IMR-90 (cell line): ENCODE measurements at regions not wholly inside any gene's neighbourhood (a gene's known extent, or its start where the extent isn't known, plus 50 kb on each side); places are given as distances from the start of the nearest gene placed in this dataset.

Source experiments
- ATAC-seq: fragments of 200-7000 bp; cut with Tn5 transposase; 2 replicates; pipeline ENCODE4 v1.9.1; 2020; ENCODE audit warnings: low read depth, mild to moderate bottlenecking, moderate library complexity
- BruUV-seq: library from RNA; stranded (reverse); fragments of 400-500 nt; replicated peaks from 2 replicates; lab custom pipeline; 2021; lab: Mats Ljungman, UMichigan
- CTCF ChIA-PET: fragments of 300-600 bp; formaldehyde crosslinking; extraction: SDS; loops from one replicate; lab custom pipeline; 2021; ENCODE audit warnings: antibody characterized with exemption; lab: Yijun Ruan, JAX
- POLR2A ChIA-PET: fragments of 300-600 bp; sonication (Branson Sonifier 250); formaldehyde crosslinking; loops from one replicate; lab custom pipeline; 2022; ENCODE audit warnings: antibody characterized with exemption; ENCODE audit not compliant: unreplicated experiment; lab: Charles Lee
- DNase-seq: peaks from one replicate; pipeline ENCODE4 v3.0.0; 2013
- H2AFZ ChIP-seq: replicated peaks from 2 replicates; pipeline ENCODE3; 2013; ENCODE audit warnings: low read length, mild to moderate bottlenecking; ENCODE audit not compliant: poor library complexity
- H2AK5ac ChIP-seq: 2 replicates; pipeline ENCODE4 v1.6.1; 2013; ENCODE audit warnings: low read depth, low read length, inconsistent platforms
- H2AK9ac ChIP-seq: replicated peaks from 2 replicates; pipeline ENCODE3; 2013; ENCODE audit warnings: mild to moderate bottlenecking, low read depth, low read length, moderate library complexity; ENCODE audit not compliant: poor library complexity
- H2BK120ac ChIP-seq: 2 replicates; pipeline ENCODE4 v1.6.1; 2013; ENCODE audit warnings: low read depth, low read length, inconsistent platforms
- H2BK15ac ChIP-seq: 3 replicates; pipeline ENCODE4 v1.6.1; 2013; ENCODE audit warnings: low read depth, low read length, inconsistent platforms
- H2BK20ac ChIP-seq: 2 replicates; pipeline ENCODE4 v1.6.1; 2013; ENCODE audit warnings: low read depth, mild to moderate bottlenecking, inconsistent platforms, low read length, moderate library complexity
- H2BK5ac ChIP-seq: 2 replicates; pipeline ENCODE4 v1.6.1; 2013; ENCODE audit warnings: mild to moderate bottlenecking, low read depth, low read length, inconsistent platforms; ENCODE audit not compliant: poor library complexity, severe bottlenecking
- H3K14ac ChIP-seq: replicated peaks from 2 replicates; pipeline ENCODE4 v1.6.1; 2013; ENCODE audit warnings: low read depth, low read length, inconsistent platforms
- H3K18ac ChIP-seq: 2 replicates; pipeline ENCODE4 v1.6.1; 2013; ENCODE audit warnings: low read depth, low read length, control low read depth
- H3K23ac ChIP-seq: 2 replicates; pipeline ENCODE4 v1.6.1; 2013; ENCODE audit warnings: low read depth, low read length, inconsistent platforms
- H3K27ac ChIP-seq: 2 replicates; pipeline ENCODE4 v1.5.1; 2013; ENCODE audit warnings: mild to moderate bottlenecking, control low read depth, low read length; ENCODE audit not compliant: insufficient read depth
- H3K27me3 ChIP-seq: 2 replicates; pipeline ENCODE4 v1.6.1; 2013; ENCODE audit warnings: low read length; ENCODE audit not compliant: control insufficient read depth, insufficient read depth
- H3K36me3 ChIP-seq: 2 replicates; pipeline ENCODE4 v1.6.1; 2013; ENCODE audit warnings: low read length, mixed read lengths; ENCODE audit not compliant: control insufficient read depth, insufficient read depth
- H3K4ac ChIP-seq: 2 replicates; pipeline ENCODE4 v1.6.1; 2013; ENCODE audit warnings: low read depth, low read length, inconsistent platforms
- H3K4me1 ChIP-seq: 2 replicates; pipeline ENCODE4 v1.6.1; 2013; ENCODE audit warnings: low read length, mixed read lengths; ENCODE audit not compliant: control insufficient read depth, insufficient read depth
- H3K4me2 ChIP-seq: 2 replicates; pipeline ENCODE4 v1.6.1; 2013; ENCODE audit warnings: low read depth, mild to moderate bottlenecking, control low read depth, low read length, moderate library complexity
- H3K4me3 ChIP-seq: 2 replicates; pipeline ENCODE4 v1.5.1; 2013; ENCODE audit warnings: low read depth, mild to moderate bottlenecking, control low read depth, low read length, moderate library complexity; ENCODE audit not compliant: insufficient read depth
- H3K56ac ChIP-seq: 2 replicates; pipeline ENCODE4 v1.6.1; 2013; ENCODE audit warnings: low read length, inconsistent platforms; ENCODE audit not compliant: insufficient read depth; ENCODE audit errors: extremely low read depth
- H3K79me1 ChIP-seq, 2 experiments: 2 replicates each; pipeline ENCODE4 v1.6.1; 2013; ENCODE audit warnings: low read length in 2 of 2, inconsistent platforms in 1 of 2, low read depth in 1 of 2
- H3K9ac ChIP-seq: 2 replicates; pipeline ENCODE4 v1.6.1; 2013; ENCODE audit warnings: low read depth, low read length, control low read depth
- H3K9me1 ChIP-seq: 2 replicates; pipeline ENCODE4 v1.6.1; 2013; ENCODE audit warnings: low read length, inconsistent platforms; ENCODE audit not compliant: insufficient read depth
- H3K9me3 ChIP-seq: 2 replicates; pipeline ENCODE4 v1.6.1; 2013; ENCODE audit warnings: low read length; ENCODE audit not compliant: control insufficient read depth, insufficient read depth
- H4K20me1 ChIP-seq: 2 replicates; pipeline ENCODE4 v1.6.1; 2013; ENCODE audit warnings: low read length, inconsistent platforms; ENCODE audit not compliant: insufficient read depth
- H4K5ac ChIP-seq: 2 replicates; pipeline ENCODE4 v1.6.1; 2013; ENCODE audit warnings: mild to moderate bottlenecking, low read depth, low read length, control low read depth
- H4K8ac ChIP-seq, 2 experiments: 2 replicates each; pipeline ENCODE4 v1.6.1; 2013; ENCODE audit warnings: low read depth in 2 of 2, low read length in 2 of 2, control low read depth in 1 of 2, inconsistent platforms in 1 of 2
- H4K91ac ChIP-seq: 2 replicates; pipeline ENCODE4 v1.6.1; 2013; ENCODE audit warnings: low read depth, low read length, inconsistent platforms; ENCODE audit not compliant: insufficient read depth
- BHLHE40 ChIP-seq: fragments of 150-350 bp; IDR thresholded peaks from 2 replicates; pipeline ENCODE4 v1.6.1; 2016; ENCODE audit warnings: mild to moderate bottlenecking, low read depth, low read length
- CEBPB ChIP-seq: IDR thresholded peaks from 2 replicates; pipeline ENCODE4 v1.6.1; 2012; ENCODE audit warnings: low read depth, low read length, improper control_type of control experiment
- CHD1 ChIP-seq: IDR thresholded peaks from 2 replicates; pipeline ENCODE4 v1.6.1; 2012; ENCODE audit warnings: low read depth, low read length, improper control_type of control experiment
- CTCF ChIP-seq: conservative IDR thresholded peaks from 2 replicates; pipeline ENCODE4 v1.5.1; 2012; ENCODE audit warnings: mild to moderate bottlenecking, low read depth, low read length, improper control_type of control experiment
- ELK1 ChIP-seq: fragments of 150-350 bp; IDR thresholded peaks from 2 replicates; pipeline ENCODE4 v1.6.1; 2016; ENCODE audit warnings: low read depth, mild to moderate bottlenecking, low read length, moderate library complexity, borderline replicate concordance
- FOS ChIP-seq: fragments of 150-350 bp; IDR thresholded peaks from 2 replicates; pipeline ENCODE4 v1.6.1; 2016; ENCODE audit warnings: low read depth, low read length
- MAFK ChIP-seq: IDR thresholded peaks from 2 replicates; pipeline ENCODE4 v1.6.1; 2012; ENCODE audit warnings: low read depth, low read length, improper control_type of control experiment
- MAZ ChIP-seq: IDR thresholded peaks from 2 replicates; pipeline ENCODE4 v1.6.1; 2012; ENCODE audit warnings: low read depth, mild to moderate bottlenecking, low read length, improper control_type of control experiment, moderate library complexity, borderline replicate concordance
- MXI1 ChIP-seq: IDR thresholded peaks from 2 replicates; pipeline ENCODE4 v1.6.1; 2012; ENCODE audit warnings: low read depth, mild to moderate bottlenecking, low read length, moderate library complexity, borderline replicate concordance
- NFE2L2 ChIP-seq: fragments of 150-350 bp; IDR thresholded peaks from 2 replicates; pipeline ENCODE4 v1.6.1; 2016; ENCODE audit warnings: low read depth, mild to moderate bottlenecking, low read length
- POLR2A ChIP-seq: IDR thresholded peaks from 2 replicates; pipeline ENCODE4 v1.6.1; 2012; ENCODE audit warnings: mild to moderate bottlenecking, low read depth, low read length
- RAD21 ChIP-seq: IDR thresholded peaks from 2 replicates; pipeline ENCODE4 v1.6.1; 2012; ENCODE audit warnings: low read length, improper control_type of control experiment
- RCOR1 ChIP-seq: IDR thresholded peaks from 2 replicates; pipeline ENCODE4 v1.6.1; 2012; ENCODE audit warnings: mild to moderate bottlenecking, low read length, improper control_type of control experiment; ENCODE audit not compliant: insufficient replicate concordance
- RFX5 ChIP-seq: IDR thresholded peaks from 2 replicates; pipeline ENCODE4 v1.8.0; 2012; ENCODE audit warnings: low read depth, mild to moderate bottlenecking, low read length, moderate library complexity
- SMC3 ChIP-seq: fragments of 150-350 bp; IDR thresholded peaks from 2 replicates; pipeline ENCODE4 v1.6.1; 2016; ENCODE audit warnings: low read depth, mild to moderate bottlenecking, antibody characterized with exemption, low read length, moderate library complexity
- WGBS, 2 experiments: methylation state at CpG; one replicate each; pipeline versions ENCODE4 v1.1.5 to v1.1.7; 2013; ENCODE audit warnings: missing lambda C conversion rate in 2 of 2; ENCODE audit not compliant: insufficient read length in 1 of 2; ENCODE audit errors: extremely low coverage in 2 of 2; 5-methylcytosine and 5-hydroxymethylcytosine counted together
- dilution Hi-C: fragments of 300-500 bp; cut with HindIII; formaldehyde crosslinking; loops from one replicate; pipeline ENCODE4 v1.14.3; 2018; ENCODE audit warnings: low sequenced_read_pairs; ENCODE audit not compliant: unreplicated experiment
- in situ Hi-C: fragments of 300-500 bp; cut with MboI; formaldehyde crosslinking; loops from 3 replicates; pipeline ENCODE4 v1.14.3; 2019; ENCODE audit warnings: low sequenced_read_pairs, inconsistent platforms, mixed read lengths
- intact Hi-C: fragments of 100-400 bp; cut with micrococcal nuclease; formaldehyde crosslinking; loops from 2 replicates; pipeline ENCODE4 v1.10.0; 2022
- TF ChIP-seq, protein P1 (sequence below): fragments of 150-350 bp; IDR thresholded peaks from 2 replicates; pipeline ENCODE4 v1.6.1; 2017; ENCODE audit warnings: mild to moderate bottlenecking, antibody characterized with exemption, low read length, low read depth

DNA sequence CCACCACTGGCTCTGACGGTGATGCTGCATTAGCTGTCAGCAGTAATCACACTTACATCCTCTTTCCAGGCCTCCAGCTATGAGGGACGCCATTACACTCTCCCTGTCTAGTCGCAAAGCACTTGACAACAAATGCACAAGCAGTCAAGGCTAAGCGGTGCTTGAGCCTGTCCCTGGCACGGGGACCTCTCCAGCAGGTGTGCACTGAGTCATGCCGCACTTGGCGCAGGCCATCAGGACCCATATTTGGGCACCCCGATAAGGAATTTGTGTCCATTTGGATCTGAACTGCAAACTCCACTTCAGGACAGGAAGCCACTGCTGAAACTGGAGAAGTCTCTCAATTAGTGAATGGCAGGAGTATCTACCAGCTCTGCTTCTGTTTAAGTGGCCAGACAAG, 301.9 kb upstream of the OBI1 start:
- ATAC-seq, result no peak

More for the DNA sequence above, 301.9 kb upstream of the OBI1 start:
- H3K14ac ChIP-seq, result no peak overlapping the region
- no peaks in the 10 kb centered on the region for H3K9me1 ChIP-seq
- no peaks in the 10 kb centered on the region for H3K36me3 ChIP-seq
- H3K4me2 ChIP-seq, result no peak overlapping the region
- H3K18ac ChIP-seq, result no peak overlapping the region
- H3K79me1 ChIP-seq, result no peaks in the 10 kb centered on the region
- peaks cover 6% of the 10 kb centered on the region; the same call in 1 of the 2 replicates for H3K9me3 ChIP-seq
- in situ Hi-C loops, result loop anchor here (25.0 kb wide), 1 partner anchor 1199 kb away; no protein-coding TSS in a partner anchor
- H2AK5ac ChIP-seq, result no peak overlapping the region
- H3K23ac ChIP-seq, result no peak overlapping the region
- dilution Hi-C loops, result no loop called here
- H4K5ac ChIP-seq, result no peak overlapping the region
- H2BK20ac ChIP-seq, result no peak overlapping the region
- no peak overlapping the region for H3K56ac ChIP-seq
- intact Hi-C loops, result no loop called here
- WGBS, 2 experiments, result 13% methylated on average over 3 of the region's 8 CpGs; no CpG with 5 or more reads in 1 of the 2 experiments
- H2BK120ac ChIP-seq, result no peak overlapping the region
- H2AFZ ChIP-seq, result no peak overlapping the region
- H2BK5ac ChIP-seq, result no peak overlapping the region
- no peaks in the 10 kb centered on the region for H3K27me3 ChIP-seq
- BruUV-seq, result no TSS peak
- DNase-seq, result no peak
- H2BK15ac ChIP-seq, result no peak overlapping the region
- POLR2A ChIA-PET, result no interaction called here
- no peak overlapping the region for H3K4me3 ChIP-seq
- CTCF ChIA-PET, result interaction anchor here (1.8 kb wide), 1 partner anchor 18 kb away, joined by 5 read pairs; no protein-coding TSS in a partner anchor
- TF ChIP-seq RFX5 (no peak), RCOR1 (no peak), ELK1 (no peak), CTCF (no peak), CHD1 (no peak), SMC3 (no peak), MXI1 (no peak), NFE2L2 (no peak), MAFK (no peak), MAZ (no peak), FOS (no peak), BHLHE40 (no peak), POLR2A (no peak), RAD21 (no peak), CEBPB (no peak)
- TF ChIP-seq, protein P1, sequence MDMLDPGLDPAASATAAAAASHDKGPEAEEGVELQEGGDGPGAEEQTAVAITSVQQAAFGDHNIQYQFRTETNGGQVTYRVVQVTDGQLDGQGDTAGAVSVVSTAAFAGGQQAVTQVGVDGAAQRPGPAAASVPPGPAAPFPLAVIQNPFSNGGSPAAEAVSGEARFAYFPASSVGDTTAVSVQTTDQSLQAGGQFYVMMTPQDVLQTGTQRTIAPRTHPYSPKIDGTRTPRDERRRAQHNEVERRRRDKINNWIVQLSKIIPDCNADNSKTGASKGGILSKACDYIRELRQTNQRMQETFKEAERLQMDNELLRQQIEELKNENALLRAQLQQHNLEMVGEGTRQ, result no peak
- no peak overlapping the region for H2AK9ac ChIP-seq
- H3K9ac ChIP-seq, result no peak overlapping the region
- H3K4ac ChIP-seq, result no peak overlapping the region
- no peak overlapping the region for H4K8ac ChIP-seq
- no peaks in the 10 kb centered on the region for H4K20me1 ChIP-seq
- H3K4me1 ChIP-seq, result no peaks in the 10 kb centered on the region
- no peak overlapping the region for H4K91ac ChIP-seq
- no peak overlapping the region for H3K27ac ChIP-seq
